OCI-LY7 (cell line): ENCODE measurements at regions not wholly inside any gene's neighbourhood (a gene's known extent, or its start where the extent isn't known, plus 50 kb on each side); places are given as distances from the start of the nearest gene placed in this dataset.

Experiments
- BruUV-seq: library from RNA; stranded (reverse); fragments of 400-500 nt; replicated peaks from 2 replicates; lab custom pipeline; 2021; lab: Mats Ljungman, UMichigan
- CTCF ChIA-PET: fragments of 300-600 bp; sonication (Branson Sonifier 250); formaldehyde crosslinking; loops from one replicate; lab custom pipeline; 2022; ENCODE audit warnings: antibody characterized with exemption; ENCODE audit not compliant: unreplicated experiment; lab: Charles Lee
- POLR2A ChIA-PET: fragments of 300-600 bp; sonication (Branson Sonifier 250); formaldehyde crosslinking; loops from one replicate; lab custom pipeline; 2022; ENCODE audit warnings: antibody characterized with exemption; lab: Charles Lee
- DNase-seq: peaks from one replicate; pipeline ENCODE4 v3.0.0-alpha.2; 2015; ENCODE audit warnings: low spot score
- H2AFZ ChIP-seq: fragments of 200-600 bp; sonication (generic), shearing (Covaris generic); 2 replicates; pipeline ENCODE4 v1.6.1; 2014; ENCODE audit warnings: mild to moderate bottlenecking, antibody characterized with exemption, low read length, moderate library complexity
- H3K27ac ChIP-seq: fragments of 200-600 bp; sonication (generic); 2 replicates; pipeline ENCODE4 v1.5.1; 2014; ENCODE audit warnings: mixed run types, low read depth, mild to moderate bottlenecking, moderate library complexity, low read length, inconsistent platforms; ENCODE audit not compliant: poor library complexity, severe bottlenecking
- H3K36me3 ChIP-seq: fragments of 200-600 bp; sonication (generic); 2 replicates; pipeline ENCODE4 v1.6.1; 2014; ENCODE audit warnings: mild to moderate bottlenecking, antibody characterized with exemption, low read length, moderate library complexity, mixed read lengths; ENCODE audit not compliant: insufficient read depth
- H3K4me1 ChIP-seq: fragments of 200-600 bp; sonication (generic); 2 replicates; pipeline ENCODE4 v1.5.1; 2014; ENCODE audit warnings: mild to moderate bottlenecking, low read length; ENCODE audit not compliant: insufficient read depth, poor library complexity, severe bottlenecking
- H3K4me2 ChIP-seq: fragments of 200-600 bp; sonication (generic); 2 replicates; pipeline ENCODE4 v1.6.1; 2014; ENCODE audit warnings: mild to moderate bottlenecking, low read length
- H3K4me3 ChIP-seq: fragments of 200-600 bp; sonication (generic); 2 replicates; pipeline ENCODE4 v1.5.1; 2014; ENCODE audit warnings: mild to moderate bottlenecking, low read depth, low read length; ENCODE audit not compliant: poor library complexity, severe bottlenecking
- H3K79me2 ChIP-seq: fragments of 200-600 bp; sonication (generic); 2 replicates; pipeline ENCODE4 v1.6.1; 2016; ENCODE audit warnings: low read depth, mild to moderate bottlenecking, low read length, moderate library complexity, mixed read lengths; ENCODE audit not compliant: insufficient read depth
- H3K9me2 ChIP-seq: fragments of 200-600 bp; sonication (generic); 2 replicates; pipeline ENCODE4 v1.6.1; 2016; ENCODE audit warnings: mild to moderate bottlenecking, low read length, mixed read lengths; ENCODE audit not compliant: insufficient read depth
- H3K9me3 ChIP-seq: fragments of 200-600 bp; sonication (generic); 2 replicates; pipeline ENCODE4 v1.6.1; 2014; ENCODE audit warnings: mild to moderate bottlenecking, mixed run types, low read length, mixed read lengths
- H4K20me1 ChIP-seq: fragments of 200-600 bp; sonication (generic); 2 replicates; pipeline ENCODE4 v1.6.1; 2014; ENCODE audit warnings: mild to moderate bottlenecking, antibody characterized with exemption, low read length, moderate library complexity, mixed read lengths; ENCODE audit not compliant: insufficient read depth
- CTCF ChIP-seq: fragments of 200-600 bp; sonication (generic); conservative IDR thresholded peaks from 2 replicates; pipeline ENCODE4 v1.5.1; 2014; ENCODE audit warnings: mild to moderate bottlenecking, antibody characterized with exemption, low read length, moderate library complexity, mixed read lengths
- EZH2phosphoT487 ChIP-seq: fragments of 200-600 bp; sonication (generic); IDR thresholded peaks from 2 replicates; pipeline ENCODE4 v1.6.1; 2018; ENCODE audit warnings: low read depth, borderline replicate concordance, mild to moderate bottlenecking, mixed run types, antibody characterized with exemption, low read length, moderate library complexity, mixed read lengths
- intact Hi-C: fragments of 100-400 bp; cut with micrococcal nuclease; formaldehyde crosslinking; loops from one replicate; pipeline ENCODE4 v1.10.0; 2022; ENCODE audit not compliant: unreplicated experiment

GRCh38 chr13:50286324-50286723 lies 271.1 kb downstream of the KCNRG start:
- Histone ChIP-seq H3K79me2 (no peaks in the 10 kb centered on the region), H3K9me3 (no peaks in the 10 kb centered on the region), H3K4me3 (no peak overlapping the region), H3K36me3 (no peaks in the 10 kb centered on the region), H3K9me2 (no peaks in the 10 kb centered on the region), H4K20me1 (no peaks in the 10 kb centered on the region), H3K27ac (no peak overlapping the region), H2AFZ (peak overlapping the region; percentile 7; the same call in 1 of the 2 replicates), H3K4me1 (peaks cover 16% of the 10 kb centered on the region), H3K4me2 (no peak overlapping the region)
- no peak for DNase-seq
- no TSS peak for BruUV-seq
- TF ChIP-seq EZH2phosphoT487, result no peak
- no peak for TF ChIP-seq CTCF
- intact Hi-C loops, result no loop called here
- POLR2A ChIA-PET, result interaction anchor here (1.0 kb wide), 1 partner anchor 12 kb away, joined by 4 read pairs; no protein-coding TSS in a partner anchor
- CTCF ChIA-PET, result no interaction called here

GRCh38 chr13:50290186-50290585 lies 274.9 kb downstream of the KCNRG start:
- Histone ChIP-seq H3K36me3 (no peaks in the 10 kb centered on the region), H3K9me2 (no peaks in the 10 kb centered on the region), H3K4me3 (no peak overlapping the region), H4K20me1 (no peaks in the 10 kb centered on the region), H3K4me1 (peaks cover 5% of the 10 kb centered on the region), H2AFZ (no peak overlapping the region), H3K27ac (no peak overlapping the region), H3K9me3 (no peaks in the 10 kb centered on the region), H3K79me2 (no peaks in the 10 kb centered on the region), H3K4me2 (no peak overlapping the region)
- DNase-seq, result no peak
- intact Hi-C loops, result no loop called here
- no TSS peak for BruUV-seq
- TF ChIP-seq EZH2phosphoT487 (no peak), CTCF (no peak)
- CTCF ChIA-PET, result no interaction called here
- POLR2A ChIA-PET, result no interaction called here

- Histone ChIP-seq H3K9me2 (no peaks in the 10 kb centered on the region), H3K4me2 (no peak overlapping the region), H3K4me1 (no peaks in the 10 kb centered on the region), H2AFZ (no peak overlapping the region), H3K4me3 (no peak overlapping the region), H3K79me2 (no peaks in the 10 kb centered on the region), H3K36me3 (no peaks in the 10 kb centered on the region), H4K20me1 (no peaks in the 10 kb centered on the region), H3K9me3 (no peaks in the 10 kb centered on the region), H3K27ac (no peak overlapping the region)
- no TSS peak for BruUV-seq
- intact Hi-C loops, result no loop called here
- no peak for DNase-seq
- ChIA-PET POLR2A (interaction anchor here (0.6 kb wide), 2 partner anchors 32 to 37 kb away, joined by 3 read pairs; no protein-coding TSS in a partner anchor), CTCF (no interaction called here)
- TF ChIP-seq CTCF (no peak), EZH2phosphoT487 (no peak)
Observed at GRCh38 chr13:50291611-50292010, 276.4 kb downstream of the KCNRG start.
